Astrocyte (in vitro differentiated cells and primary cell): ENCODE measurements at regions not wholly inside any gene's neighbourhood (a gene's known extent, or its start where the extent isn't known, plus 50 kb on each side); places are given as distances from the start of the nearest gene placed in this dataset.

Source experiments
- DNase-seq: peaks from one replicate; pipeline ENCODE4 v3.0.0-alpha.2; 2010; ENCODE audit warnings: low read depth
- FAIRE-seq: peaks from 2 replicates; lab custom pipeline; 2011; peaks lifted over from hg19 to GRCh38; lab: Jason Lieb, UNC
- H2AFZ ChIP-seq: 2 replicates; pipeline ENCODE4 v1.6.0; 2012; ENCODE audit warnings: low read depth, low read length, inconsistent platforms
- H3K27ac ChIP-seq: 2 replicates; pipeline ENCODE4 v1.5.1; 2011; ENCODE audit warnings: low read depth, low read length, inconsistent platforms
- H3K27me3 ChIP-seq: 2 replicates; pipeline ENCODE4 v1.6.0; 2011; ENCODE audit warnings: low read length, inconsistent platforms; ENCODE audit not compliant: insufficient read depth
- H3K36me3 ChIP-seq: 2 replicates; pipeline ENCODE4 v1.5.1; 2011; ENCODE audit warnings: low read length, inconsistent platforms; ENCODE audit not compliant: insufficient read depth
- H3K4me1 ChIP-seq: 2 replicates; pipeline ENCODE4 v1.5.1; 2011; ENCODE audit warnings: low read length, inconsistent platforms; ENCODE audit not compliant: insufficient read depth
- H3K4me2 ChIP-seq: 2 replicates; pipeline ENCODE4 v1.6.0; 2012; ENCODE audit warnings: low read length, inconsistent platforms
- H3K4me3 ChIP-seq: 2 replicates; pipeline ENCODE4 v1.5.1; 2011; ENCODE audit warnings: low read depth, mild to moderate bottlenecking, low read length, inconsistent platforms; ENCODE audit not compliant: insufficient read depth
- H3K79me2 ChIP-seq: 2 replicates; pipeline ENCODE4 v1.6.0; 2012; ENCODE audit warnings: mild to moderate bottlenecking, low read length, inconsistent platforms; ENCODE audit not compliant: insufficient read depth
- H3K9ac ChIP-seq: 2 replicates; pipeline ENCODE4 v1.6.0; 2012; ENCODE audit warnings: mild to moderate bottlenecking, low read length, inconsistent platforms
- H3K9me3 ChIP-seq: 2 replicates; pipeline ENCODE4 v1.5.1; 2012; ENCODE audit warnings: low read depth, mild to moderate bottlenecking, low read length, inconsistent platforms; ENCODE audit not compliant: insufficient read depth
- H4K20me1 ChIP-seq: 2 replicates; pipeline ENCODE4 v1.6.0; 2012; ENCODE audit warnings: low read length, inconsistent platforms; ENCODE audit not compliant: insufficient read depth
- H3K27ac Mint-ChIP-seq: one replicate; pipeline ENCODE4 v1.8.0; 2021; ENCODE audit warnings: mild to moderate bottlenecking, mixed read lengths; ENCODE audit not compliant: unreplicated experiment
- H3K27me3 Mint-ChIP-seq: one replicate; pipeline ENCODE4 v1.8.0; 2021; ENCODE audit warnings: low read depth, mixed read lengths; ENCODE audit not compliant: unreplicated experiment
- H3K36me3 Mint-ChIP-seq: one replicate; pipeline ENCODE4 v1.8.0; 2021; ENCODE audit warnings: low read depth, mixed read lengths; ENCODE audit not compliant: unreplicated experiment
- H3K4me1 Mint-ChIP-seq: one replicate; pipeline ENCODE4 v1.8.0; 2021; ENCODE audit warnings: low read depth, mixed read lengths; ENCODE audit not compliant: unreplicated experiment
- H3K4me3 Mint-ChIP-seq: one replicate; pipeline ENCODE4 v1.8.0; 2021; ENCODE audit warnings: mild to moderate bottlenecking, moderate library complexity, mixed read lengths; ENCODE audit not compliant: unreplicated experiment
- H3K9me3 Mint-ChIP-seq: one replicate; pipeline ENCODE4 v1.8.0; 2021; ENCODE audit warnings: mild to moderate bottlenecking, mixed read lengths; ENCODE audit not compliant: unreplicated experiment
- CTCF ChIP-seq: IDR thresholded peaks from 2 replicates; pipeline ENCODE4 v1.5.1; 2011; ENCODE audit warnings: low read depth, mild to moderate bottlenecking, inconsistent platforms, low read length, moderate library complexity; ENCODE audit not compliant: insufficient read depth
- EZH2 ChIP-seq: IDR thresholded peaks from 2 replicates; pipeline ENCODE4 v1.6.1; 2012; ENCODE audit warnings: mild to moderate bottlenecking, low read length, inconsistent platforms; ENCODE audit not compliant: insufficient read depth

DNA sequence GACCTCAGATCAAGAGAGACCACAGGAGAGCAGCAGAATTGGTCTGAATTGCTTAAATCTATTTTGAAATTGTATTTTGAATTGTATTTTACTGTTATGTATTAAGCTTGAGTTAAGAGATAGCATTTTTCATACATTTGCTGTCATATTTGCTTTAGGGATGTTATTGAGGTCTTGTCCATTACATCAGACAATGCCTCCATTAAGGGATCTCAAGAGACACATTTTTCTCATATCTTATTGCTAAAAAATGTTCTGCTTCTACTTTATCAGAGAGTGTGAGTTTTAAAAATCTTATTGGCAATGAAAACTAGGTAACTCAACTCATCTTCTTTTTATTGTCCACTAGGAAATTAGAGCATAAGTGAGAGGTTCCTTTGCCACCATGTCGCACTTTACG is 66.8 kb upstream of the CTAGE1 start:
- H3K27me3 ChIP-seq: no peaks in the 10 kb centered on the region
- peaks cover 3% of the 10 kb centered on the region for H3K9me3 Mint-ChIP-seq
- no peaks in the 10 kb centered on the region for H3K36me3 Mint-ChIP-seq
- TF ChIP-seq CTCF: no peak
- no peak for TF ChIP-seq EZH2
- H3K9ac ChIP-seq: no peak overlapping the region
- no peak overlapping the region for H3K27ac ChIP-seq
- H3K27ac Mint-ChIP-seq: no peak overlapping the region
- no peaks in the 10 kb centered on the region for H3K27me3 Mint-ChIP-seq
- no peaks in the 10 kb centered on the region for H3K9me3 ChIP-seq
- H3K4me2 ChIP-seq: no peak overlapping the region
- FAIRE-seq (no peak), DNase-seq (no peak)
- H2AFZ ChIP-seq: no peak overlapping the region
- no peaks in the 10 kb centered on the region for H4K20me1 ChIP-seq
- no peak overlapping the region for H3K4me3 ChIP-seq
- H3K4me1 ChIP-seq: no peaks in the 10 kb centered on the region
- H3K36me3 ChIP-seq: no peaks in the 10 kb centered on the region
- H3K4me1 Mint-ChIP-seq: peaks cover 13% of the 10 kb centered on the region
- H3K79me2 ChIP-seq: no peaks in the 10 kb centered on the region
- no peak overlapping the region for H3K4me3 Mint-ChIP-seq

GRCh38 chr18:22485808-22486244 is 68.1 kb upstream of the CTAGE1 start:
- FAIRE-seq: no peak
- no peak overlapping the region for H2AFZ ChIP-seq
- H3K27ac Mint-ChIP-seq: no peak overlapping the region

More at GRCh38 chr18:22485808-22486244, 68.1 kb upstream of the CTAGE1 start:
- Histone ChIP-seq H4K20me1 (no peaks in the 10 kb centered on the region), H3K4me2 (no peak overlapping the region), H3K4me3 (no peak overlapping the region), H3K36me3 (no peaks in the 10 kb centered on the region), H3K27me3 (no peaks in the 10 kb centered on the region), H3K9ac (no peak overlapping the region), H3K4me1 (no peaks in the 10 kb centered on the region), H3K9me3 (no peaks in the 10 kb centered on the region), H3K79me2 (no peaks in the 10 kb centered on the region), H3K27ac (no peak overlapping the region)
- H3K4me3 Mint-ChIP-seq: no peak overlapping the region
- TF ChIP-seq CTCF (no peak), EZH2 (no peak)
- peak; percentile 47 for DNase-seq
- no peaks in the 10 kb centered on the region for H3K27me3 Mint-ChIP-seq
- H3K36me3 Mint-ChIP-seq: no peaks in the 10 kb centered on the region
- H3K9me3 Mint-ChIP-seq: peaks cover 4% of the 10 kb centered on the region
- peaks cover 15% of the 10 kb centered on the region for H3K4me1 Mint-ChIP-seq
